HFFc6 (cell line): ENCODE measurements at regions not wholly inside any gene's neighbourhood (a gene's known extent, or its start where the extent isn't known, plus 50 kb on each side); places are given as distances from the start of the nearest gene placed in this dataset.

ENCODE experiments used
- DNase-seq: peaks from one replicate; pipeline ENCODE4 v3.0.0-alpha.2; 2018
- H3K27ac Mint-ChIP-seq: 2 replicates; pipeline ENCODE4 v1.8.0; 2020; ENCODE audit warnings: mild to moderate bottlenecking, mixed read lengths
- H3K27me3 Mint-ChIP-seq: 2 replicates; pipeline ENCODE4 v1.8.0; 2021; ENCODE audit warnings: mild to moderate bottlenecking, moderate library complexity, mixed read lengths; ENCODE audit not compliant: insufficient read depth
- H3K36me3 Mint-ChIP-seq: 2 replicates; pipeline ENCODE4 v1.8.0; 2021; ENCODE audit warnings: low read depth, mixed read lengths
- H3K4me1 Mint-ChIP-seq: 2 replicates; pipeline ENCODE4 v1.8.0; 2020; ENCODE audit warnings: low read depth, mixed read lengths
- H3K4me3 Mint-ChIP-seq: 2 replicates; pipeline ENCODE4 v1.8.0; 2020; ENCODE audit warnings: mild to moderate bottlenecking, moderate library complexity, mixed read lengths
- H3K9me3 Mint-ChIP-seq: 2 replicates; pipeline ENCODE4 v1.8.0; 2020; ENCODE audit warnings: mild to moderate bottlenecking, mixed read lengths
- CTCF ChIP-seq: fragments of 200-600 bp; sonication (generic); IDR thresholded peaks from 2 replicates; pipeline ENCODE4 v1.5.0; 2021; ENCODE audit warnings: antibody characterized with exemption, mild to moderate bottlenecking

- no peak for DNase-seq
- Mint-ChIP-seq H3K27me3 (no peaks in the 10 kb centered on the region), H3K4me3 (no peak overlapping the region), H3K9me3 (peaks cover 22% of the 10 kb centered on the region), H3K4me1 (no peaks in the 10 kb centered on the region), H3K27ac (no peak overlapping the region), H3K36me3 (no peaks in the 10 kb centered on the region)
- no peak for TF ChIP-seq CTCF
Measured at GRCh38 chr7:49371771-49372170, 401.7 kb upstream of the VWC2 start.

GRCh38 chr7:49376817-49377375 is 396.5 kb upstream of the VWC2 start:
- Mint-ChIP-seq H3K27me3 (no peaks in the 10 kb centered on the region), H3K4me3 (no peak overlapping the region), H3K4me1 (no peaks in the 10 kb centered on the region), H3K36me3 (no peaks in the 10 kb centered on the region), H3K9me3 (peaks cover 39% of the 10 kb centered on the region), H3K27ac (no peak overlapping the region)
- TF ChIP-seq CTCF: no peak
- DNase-seq: no peak

GRCh38 chr7:49386792-49387191 is 386.6 kb upstream of the VWC2 start:
- Mint-ChIP-seq H3K27me3 (no peaks in the 10 kb centered on the region; the same call in 1 of the 2 replicates), H3K4me3 (no peak overlapping the region), H3K36me3 (no peaks in the 10 kb centered on the region), H3K27ac (no peak overlapping the region), H3K4me1 (no peaks in the 10 kb centered on the region), H3K9me3 (peaks cover 37% of the 10 kb centered on the region)
- TF ChIP-seq CTCF: no peak
- DNase-seq: no peak

GRCh38 chr7:49389871-49390479 is 383.5 kb upstream of the VWC2 start:
- H3K27me3 Mint-ChIP-seq: no peaks in the 10 kb centered on the region; the same call in 1 of the 2 replicates
- H3K4me3 Mint-ChIP-seq: no peak overlapping the region
- H3K9me3 Mint-ChIP-seq: peaks cover 39% of the 10 kb centered on the region
- H3K27ac Mint-ChIP-seq: no peak overlapping the region
- DNase-seq: no peak
- no peaks in the 10 kb centered on the region for H3K36me3 Mint-ChIP-seq
- no peaks in the 10 kb centered on the region for H3K4me1 Mint-ChIP-seq
- no peak for TF ChIP-seq CTCF

- Mint-ChIP-seq H3K36me3 (no peaks in the 10 kb centered on the region), H3K27me3 (no peaks in the 10 kb centered on the region), H3K4me3 (no peak overlapping the region), H3K27ac (no peak overlapping the region), H3K4me1 (no peaks in the 10 kb centered on the region), H3K9me3 (peaks cover 39% of the 10 kb centered on the region)
- no peak for DNase-seq
- no peak for TF ChIP-seq CTCF
Measured at GRCh38 chr7:49396229-49396628, 377.2 kb upstream of the VWC2 start.
